DOHH2 (cell line): ENCODE measurements at regions not wholly inside any gene's neighbourhood (a gene's known extent, or its start where the extent isn't known, plus 50 kb on each side); places are given as distances from the start of the nearest gene placed in this dataset.

Experiments used
- CTCF ChIP-seq: fragments of 200-600 bp; sonication (generic); IDR thresholded peaks from one replicate; pipeline ENCODE4 v1.5.1; 2014; ENCODE audit warnings: antibody characterized with exemption, mild to moderate bottlenecking, low read depth, low read length; ENCODE audit not compliant: poor library complexity, severe bottlenecking
- EZH2phosphoT487 ChIP-seq: fragments of 200-600 bp; sonication (generic); IDR thresholded peaks from 2 replicates; pipeline ENCODE4 v1.6.1; 2017; ENCODE audit warnings: borderline replicate concordance, mild to moderate bottlenecking, antibody characterized with exemption, low read length, moderate library complexity, mixed read lengths

DNA sequence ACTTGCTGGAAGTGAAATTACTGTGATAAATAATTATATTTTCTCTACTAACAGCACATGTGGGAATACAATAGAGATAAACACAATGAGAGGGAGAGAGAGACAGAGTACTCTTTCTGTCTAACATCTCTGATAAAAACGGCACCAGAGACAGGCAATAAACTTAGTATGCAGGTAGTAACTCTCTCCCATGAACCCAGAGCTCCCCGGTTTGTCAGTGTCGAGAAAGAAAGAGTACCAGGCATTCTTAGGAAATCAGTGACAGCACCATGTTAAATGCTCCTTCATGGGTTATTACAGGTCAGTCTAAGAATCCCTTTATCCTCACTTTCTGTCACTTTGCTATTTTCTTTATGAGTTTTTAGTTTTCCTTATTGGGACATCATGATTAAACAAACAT is 110.7 kb upstream of the EPHA3 start:
- no peak for TF ChIP-seq CTCF
- TF ChIP-seq EZH2phosphoT487: no peak
